ENCODE measurements at regions not wholly inside any gene's neighbourhood (a gene's known extent, or its start where the extent isn't known, plus 50 kb on each side); places are given as distances from the start of the nearest gene placed in this dataset.

- no peaks in the 10 kb centered on the region for H3K79me2 ChIP-seq (ENCODE audit: low read length)
- H3K36me3 ChIP-seq (ENCODE audit: insufficient read depth, low read length) = no peaks in the 10 kb centered on the region
- no peaks in the 10 kb centered on the region for H3K9me2 ChIP-seq (replicated peaks; ENCODE audit: insufficient read depth, low read length)
- H3K9me3 ChIP-seq (ENCODE audit: low read length) = no peaks in the 10 kb centered on the region
- peak overlapping the region; percentile 79 for H2AFZ ChIP-seq (ENCODE audit: low read length)
- H4K20me1 ChIP-seq (ENCODE audit: insufficient read depth, low read depth, low read length) = no peaks in the 10 kb centered on the region
- H3K9ac ChIP-seq (ENCODE audit: low read length) = peak overlapping the region; percentile 52
- peak overlapping the region; percentile 89 for H3K4me2 ChIP-seq (ENCODE audit: low read depth, low read length, poor library complexity, severe bottlenecking)
- peaks cover 7% of the 10 kb centered on the region for H3K4me1 ChIP-seq (ENCODE audit: low read length)
- DNase-seq = peak; percentile 89
- peak overlapping the region; percentile 64 for H3K4me3 ChIP-seq (ENCODE audit: low read length)
- H3K27me3 ChIP-seq (ENCODE audit: low read length) = no peaks in the 10 kb centered on the region
- no peak overlapping the region for H3K27ac ChIP-seq (ENCODE audit: low read length)
Observed at GRCh38 chr2:126776692-126777619, 121.0 kb downstream of the GYPC start.

GRCh38 chr2:126777620-126777978 lies 121.1 kb upstream of the TEX51 start:
- no peaks in the 10 kb centered on the region for H4K20me1 ChIP-seq (ENCODE audit: insufficient read depth, low read depth, low read length)
- H3K4me2 ChIP-seq (ENCODE audit: low read depth, low read length, poor library complexity, severe bottlenecking) = peak overlapping the region; percentile 89
- DNase-seq = no peak
- H3K9me2 ChIP-seq (replicated peaks; ENCODE audit: insufficient read depth, low read length) = no peaks in the 10 kb centered on the region
- H3K9ac ChIP-seq (ENCODE audit: low read length) = no peak overlapping the region
- H3K27ac ChIP-seq (ENCODE audit: low read length) = no peak overlapping the region
- H3K79me2 ChIP-seq (ENCODE audit: low read length) = no peaks in the 10 kb centered on the region
- H3K9me3 ChIP-seq (ENCODE audit: low read length) = no peaks in the 10 kb centered on the region
- no peak overlapping the region for H3K4me3 ChIP-seq (ENCODE audit: low read length)
- no peak overlapping the region for H2AFZ ChIP-seq (ENCODE audit: low read length)
- no peaks in the 10 kb centered on the region for H3K27me3 ChIP-seq (ENCODE audit: low read length)
- no peaks in the 10 kb centered on the region for H3K36me3 ChIP-seq (ENCODE audit: insufficient read depth, low read length)
- peaks cover 7% of the 10 kb centered on the region for H3K4me1 ChIP-seq (ENCODE audit: low read length)

- H3K27ac ChIP-seq (ENCODE audit: low read length) = no peak overlapping the region
- no peaks in the 10 kb centered on the region for H3K27me3 ChIP-seq (ENCODE audit: low read length)
- DNase-seq = no peak
- no peak overlapping the region for H3K4me2 ChIP-seq (ENCODE audit: low read depth, low read length, poor library complexity, severe bottlenecking)
- H4K20me1 ChIP-seq (ENCODE audit: insufficient read depth, low read depth, low read length) = no peaks in the 10 kb centered on the region
- no peak overlapping the region for H3K9ac ChIP-seq (ENCODE audit: low read length)
- H2AFZ ChIP-seq (ENCODE audit: low read length) = no peak overlapping the region
- H3K79me2 ChIP-seq (ENCODE audit: low read length) = no peaks in the 10 kb centered on the region
- no peaks in the 10 kb centered on the region for H3K36me3 ChIP-seq (ENCODE audit: insufficient read depth, low read length)
- no peaks in the 10 kb centered on the region for H3K9me2 ChIP-seq (replicated peaks; ENCODE audit: insufficient read depth, low read length)
- H3K9me3 ChIP-seq (ENCODE audit: low read length) = no peaks in the 10 kb centered on the region
- no peak overlapping the region for H3K4me3 ChIP-seq (ENCODE audit: low read length)
- peaks cover 7% of the 10 kb centered on the region for H3K4me1 ChIP-seq (ENCODE audit: low read length)
Observed at GRCh38 chr2:126778561-126779501, 119.9 kb upstream of the TEX51 start.

GRCh38 chr2:126781206-126781605 lies 117.5 kb upstream of the TEX51 start:
- Histone ChIP-seq H3K27ac (ENCODE audit: low read length) (no peak overlapping the region), H3K36me3 (ENCODE audit: insufficient read depth, low read length) (no peaks in the 10 kb centered on the region), H3K4me2 (ENCODE audit: low read depth, low read length, poor library complexity, severe bottlenecking) (no peak overlapping the region), H3K9ac (ENCODE audit: low read length) (no peak overlapping the region), H3K4me3 (ENCODE audit: low read length) (no peak overlapping the region), H3K79me2 (ENCODE audit: low read length) (no peaks in the 10 kb centered on the region), H2AFZ (ENCODE audit: low read length) (no peak overlapping the region), H3K4me1 (ENCODE audit: low read length) (peaks cover 7% of the 10 kb centered on the region), H3K9me2 (replicated peaks; ENCODE audit: insufficient read depth, low read length) (no peaks in the 10 kb centered on the region), H3K27me3 (ENCODE audit: low read length) (no peaks in the 10 kb centered on the region), H4K20me1 (ENCODE audit: insufficient read depth, low read depth, low read length) (no peaks in the 10 kb centered on the region), H3K9me3 (ENCODE audit: low read length) (no peaks in the 10 kb centered on the region)
- DNase-seq = no peak

GRCh38 chr2:126781806-126782205 lies 116.9 kb upstream of the TEX51 start:
- Histone ChIP-seq H2AFZ (ENCODE audit: low read length) (no peak overlapping the region), H3K36me3 (ENCODE audit: insufficient read depth, low read length) (no peaks in the 10 kb centered on the region), H3K4me3 (ENCODE audit: low read length) (no peak overlapping the region), H3K4me1 (ENCODE audit: low read length) (peaks cover 5% of the 10 kb centered on the region), H3K9me2 (replicated peaks; ENCODE audit: insufficient read depth, low read length) (no peaks in the 10 kb centered on the region), H3K4me2 (ENCODE audit: low read depth, low read length, poor library complexity, severe bottlenecking) (no peak overlapping the region), H3K27me3 (ENCODE audit: low read length) (no peaks in the 10 kb centered on the region), H3K79me2 (ENCODE audit: low read length) (no peaks in the 10 kb centered on the region), H3K9me3 (ENCODE audit: low read length) (no peaks in the 10 kb centered on the region), H3K9ac (ENCODE audit: low read length) (no peak overlapping the region), H3K27ac (ENCODE audit: low read length) (no peak overlapping the region), H4K20me1 (ENCODE audit: insufficient read depth, low read depth, low read length) (no peaks in the 10 kb centered on the region)
- DNase-seq = no peak

DNA sequence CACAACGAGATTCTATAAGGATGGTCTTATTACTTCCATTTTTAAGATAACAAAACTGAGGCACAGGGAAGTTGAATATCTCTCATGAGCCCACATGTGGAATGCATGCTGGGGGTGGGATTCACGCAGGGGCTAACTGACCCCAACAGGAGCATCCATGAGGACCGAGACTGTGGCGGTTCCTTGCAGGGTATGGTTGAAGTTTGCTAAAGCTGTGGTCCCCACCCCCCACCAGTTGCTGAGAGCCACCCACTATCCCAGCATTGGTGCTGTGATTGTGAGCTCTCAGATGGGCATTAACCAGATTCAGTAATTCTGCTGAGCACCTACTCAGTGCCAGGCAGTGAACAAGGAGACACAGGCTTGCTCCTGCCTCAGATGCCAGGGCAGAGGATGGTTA lies 116.0 kb upstream of the TEX51 start:
- Histone ChIP-seq H3K9ac (ENCODE audit: low read length) (no peak overlapping the region), H3K79me2 (ENCODE audit: low read length) (no peaks in the 10 kb centered on the region), H4K20me1 (ENCODE audit: insufficient read depth, low read depth, low read length) (no peaks in the 10 kb centered on the region), H3K27me3 (ENCODE audit: low read length) (no peaks in the 10 kb centered on the region), H3K27ac (ENCODE audit: low read length) (no peak overlapping the region), H3K9me2 (replicated peaks; ENCODE audit: insufficient read depth, low read length) (no peaks in the 10 kb centered on the region), H3K9me3 (ENCODE audit: low read length) (no peaks in the 10 kb centered on the region), H3K4me3 (ENCODE audit: low read length) (no peak overlapping the region), H3K4me1 (ENCODE audit: low read length) (no peaks in the 10 kb centered on the region), H2AFZ (ENCODE audit: low read length) (no peak overlapping the region), H3K4me2 (ENCODE audit: low read depth, low read length, poor library complexity, severe bottlenecking) (no peak overlapping the region), H3K36me3 (ENCODE audit: insufficient read depth, low read length) (no peaks in the 10 kb centered on the region)
- DNase-seq = no peak

DNA sequence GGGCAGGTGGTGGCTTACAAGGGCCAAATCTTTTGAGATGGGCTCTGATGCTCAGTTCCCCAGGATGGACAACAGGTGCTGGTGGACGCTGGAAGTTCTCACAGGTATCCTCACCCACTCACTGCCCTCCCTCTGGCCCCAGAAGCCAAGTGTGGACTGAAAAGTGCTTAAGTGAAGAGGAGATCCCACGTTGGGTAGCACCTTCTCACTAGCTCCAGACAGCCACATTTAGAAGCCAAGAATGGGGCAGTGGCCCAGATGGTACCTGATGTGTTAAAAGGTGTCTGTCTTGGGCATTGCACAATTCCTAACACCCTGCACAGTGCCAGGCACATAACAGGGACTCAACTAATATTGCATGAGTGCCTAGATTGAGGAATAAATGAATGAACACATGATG lies 115.3 kb upstream of the TEX51 start:
- DNase-seq = no peak
- Histone ChIP-seq H3K9ac (ENCODE audit: low read length) (no peak overlapping the region), H3K79me2 (ENCODE audit: low read length) (no peaks in the 10 kb centered on the region), H3K9me3 (ENCODE audit: low read length) (no peaks in the 10 kb centered on the region), H3K9me2 (replicated peaks; ENCODE audit: insufficient read depth, low read length) (no peaks in the 10 kb centered on the region), H4K20me1 (ENCODE audit: insufficient read depth, low read depth, low read length) (no peaks in the 10 kb centered on the region), H3K4me3 (ENCODE audit: low read length) (no peak overlapping the region), H3K27me3 (ENCODE audit: low read length) (no peaks in the 10 kb centered on the region), H3K4me2 (ENCODE audit: low read depth, low read length, poor library complexity, severe bottlenecking) (no peak overlapping the region), H3K36me3 (ENCODE audit: insufficient read depth, low read length) (no peaks in the 10 kb centered on the region), H3K4me1 (ENCODE audit: low read length) (no peaks in the 10 kb centered on the region), H2AFZ (ENCODE audit: low read length) (no peak overlapping the region), H3K27ac (ENCODE audit: low read length) (no peak overlapping the region)

DNA sequence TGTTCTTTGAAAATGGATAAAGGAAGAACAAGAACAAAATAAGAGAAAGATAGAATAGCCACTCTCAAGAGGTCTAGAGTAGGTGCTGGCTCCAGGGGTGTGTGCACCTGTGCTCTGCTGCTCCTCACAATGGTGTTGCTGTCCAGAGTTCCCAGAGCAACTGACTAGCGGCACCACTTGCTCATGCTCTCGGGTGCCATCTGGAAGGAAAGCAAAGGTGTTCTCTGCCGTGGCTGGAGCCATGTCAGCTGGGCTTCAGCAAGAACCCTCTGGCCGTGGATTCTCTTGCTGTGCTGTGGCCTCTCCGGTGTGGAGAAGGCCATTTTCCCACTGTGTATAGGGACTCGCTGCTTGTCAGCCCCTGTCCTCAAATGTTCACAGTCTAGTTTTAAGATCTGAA lies 114.6 kb upstream of the TEX51 start:
- no peaks in the 10 kb centered on the region for H3K79me2 ChIP-seq (ENCODE audit: low read length)

More for the DNA sequence above, 114.6 kb upstream of the TEX51 start:
- H3K4me3 ChIP-seq (ENCODE audit: low read length) = no peak overlapping the region
- no peaks in the 10 kb centered on the region for H4K20me1 ChIP-seq (ENCODE audit: insufficient read depth, low read depth, low read length)
- no peaks in the 10 kb centered on the region for H3K9me2 ChIP-seq (replicated peaks; ENCODE audit: insufficient read depth, low read length)
- H3K9ac ChIP-seq (ENCODE audit: low read length) = no peak overlapping the region
- no peak overlapping the region for H2AFZ ChIP-seq (ENCODE audit: low read length)
- H3K4me1 ChIP-seq (ENCODE audit: low read length) = no peaks in the 10 kb centered on the region
- H3K4me2 ChIP-seq (ENCODE audit: low read depth, low read length, poor library complexity, severe bottlenecking) = no peak overlapping the region
- no peaks in the 10 kb centered on the region for H3K27me3 ChIP-seq (ENCODE audit: low read length)
- no peak overlapping the region for H3K27ac ChIP-seq (ENCODE audit: low read length)
- H3K36me3 ChIP-seq (ENCODE audit: insufficient read depth, low read length) = no peaks in the 10 kb centered on the region
- no peaks in the 10 kb centered on the region for H3K9me3 ChIP-seq (ENCODE audit: low read length)
- no peak for DNase-seq
